Right lobe of liver (tissue), 6 donors: ENCODE measurements at regions not wholly inside any gene's neighbourhood (a gene's known extent, or its start where the extent isn't known, plus 50 kb on each side); places are given as distances from the start of the nearest gene placed in this dataset.

Experiments
- ATAC-seq, 4 donors: fragments of 200-7000 bp; cut with Tn5 transposase; one replicate each; pipeline ENCODE4 v1.9.1; 2020; ENCODE audit warnings: mild to moderate bottlenecking in 4 of 4, moderate library complexity in 4 of 4
- DNase-seq, 3 donors: peaks; one replicate each; pipeline ENCODE4 v3.0.0-alpha.2; 2020
- H3K27ac ChIP-seq, 3 donors: fragments of 200-600 bp; one replicate each; pipeline ENCODE4 v1.8.0; 2022
- H3K27me3 ChIP-seq, 2 donors: fragments of 200-600 bp; one replicate each; pipeline ENCODE4 v1.8.0; 2022
- H3K36me3 ChIP-seq, 4 donors: fragments of 200-600 bp; sonication (generic) in 1 of 4; one replicate each; pipeline versions ENCODE4 v1.5.1 to v1.8.0; 2017 to 2022; ENCODE audit warnings: control low read depth in 1 of 4
- H3K4me1 ChIP-seq, 4 donors: fragments of 200-600 bp; sonication (generic) in 1 of 4; one replicate each; pipeline versions ENCODE4 v1.5.1 to v1.8.0; 2017 to 2022; ENCODE audit warnings: control low read depth in 1 of 4
- H3K4me3 ChIP-seq, 3 donors: fragments of 200-600 bp; one replicate each; pipeline ENCODE4 v1.8.0; 2022
- H3K9me3 ChIP-seq, 4 donors: fragments of 200-600 bp; sonication (generic) in 1 of 4; one replicate each; pipeline versions ENCODE4 v1.5.1 to v1.8.0; 2017 to 2022; ENCODE audit warnings: control low read depth in 1 of 4
- CTCF ChIP-seq, 4 donors: fragments of 200-600 bp in 3 of 4; fragments of 450-650 bp in 1 of 4; IDR thresholded peaks; one replicate each; pipeline versions ENCODE4 v1.5.1 to v1.8.0; 2016 to 2022; ENCODE audit warnings: antibody characterized with exemption in 4 of 4, mild to moderate bottlenecking in 2 of 4
- POLR2A ChIP-seq: fragments of 450-650 bp; IDR thresholded peaks from one replicate; pipeline ENCODE4 v1.6.1; 2017; ENCODE audit warnings: antibody characterized with exemption, mild to moderate bottlenecking
- WGBS: methylation state at CpG from one replicate; pipeline ENCODE4 v1.1.6; 2018; ENCODE audit warnings: low coverage, low lambda C conversion rate; ENCODE audit not compliant: insufficient coverage; ENCODE audit errors: missing lambda C conversion rate; 5-methylcytosine and 5-hydroxymethylcytosine counted together
- intact Hi-C, 2 donors: fragments of 100-400 bp; cut with DNase I; formaldehyde crosslinking; loops; one replicate each; pipeline versions ENCODE4 v1.11.2 to v1.14.1; 2022
- donor health status: DM: no; HTN: yes; CAD: no.
- donor health status: DM: no; HTN: no; CAD: no.
- donor health status: DM: no; HTN: no; CAD: no.
- donor health status: DM: no; HTN: yes; CAD: no.
- donor health status: DM: no; HTN: yes; CAD: no.

GRCh38 chr4:135605076-135605475, 1403.5 kb upstream of the PABPC4L start:
- H3K9me3 ChIP-seq = peaks cover 0 to 5% (median 0%) of the 10 kb centered on the region in 4 donors

GRCh38 chr4:135604531-135604930, 1402.9 kb upstream of the PABPC4L start:
- WGBS = 35% methylated on average over 1 of the region's 1 CpG
- peaks cover 0 to 5% (median 0%) of the 10 kb centered on the region in 4 donors for H3K9me3 ChIP-seq
- H3K27ac ChIP-seq = no peak overlapping the region
- H3K4me3 ChIP-seq = no peak overlapping the region
- ATAC-seq (no peak), DNase-seq (no peak)
- no peaks in the 10 kb centered on the region for H3K27me3 ChIP-seq
- H3K4me1 ChIP-seq = no peaks in the 10 kb centered on the region
- intact Hi-C loops = no loop called here
- TF ChIP-seq POLR2A (no peak), CTCF (IDR thresholded peaks at IDR 0.05) (no peak)
- H3K36me3 ChIP-seq = no peaks in the 10 kb centered on the region

More at GRCh38 chr4:135605076-135605475, 1403.5 kb upstream of the PABPC4L start:
- H3K36me3 ChIP-seq = no peaks in the 10 kb centered on the region
- intact Hi-C loops = no loop called here
- H3K4me1 ChIP-seq = no peaks in the 10 kb centered on the region
- H3K4me3 ChIP-seq = no peak overlapping the region
- no peaks in the 10 kb centered on the region for H3K27me3 ChIP-seq
- ATAC-seq (no peak), DNase-seq (no peak)
- no peak overlapping the region for H3K27ac ChIP-seq
- 14% methylated on average over 1 of the region's 1 CpG for WGBS
- no peak for TF ChIP-seq CTCF (IDR thresholded peaks at IDR 0.05)
- no peak for TF ChIP-seq POLR2A

- 0% methylated on average over 1 of the region's 1 CpG for WGBS
- DNase-seq (no peak), ATAC-seq (no peak)
- intact Hi-C loops = no loop called here
- Histone ChIP-seq H3K36me3 (no peaks in the 10 kb centered on the region), H3K4me3 (no peak overlapping the region), H3K9me3 (peaks cover 0 to 5% (median 0%) of the 10 kb centered on the region in 4 donors), H3K27me3 (no peaks in the 10 kb centered on the region), H3K4me1 (no peaks in the 10 kb centered on the region), H3K27ac (no peak overlapping the region)
- no peak for TF ChIP-seq CTCF (IDR thresholded peaks at IDR 0.05)
- no peak for TF ChIP-seq POLR2A
Measured at GRCh38 chr4:135601351-135601750, 1399.8 kb upstream of the PABPC4L start.

GRCh38 chr4:135598151-135598550, 1396.6 kb upstream of the PABPC4L start:
- DNase-seq (no peak), ATAC-seq (no peak)
- TF ChIP-seq POLR2A (no peak), CTCF (IDR thresholded peaks at IDR 0.05) (no peak)
- no peaks in the 10 kb centered on the region for H3K27me3 ChIP-seq
- peaks cover 0 to 3% (median 0%) of the 10 kb centered on the region in 4 donors for H3K9me3 ChIP-seq
- H3K36me3 ChIP-seq = no peaks in the 10 kb centered on the region
- WGBS = 0% methylated on average over 1 of the region's 1 CpG
- H3K4me3 ChIP-seq = no peak overlapping the region
- intact Hi-C loops = no loop called here
- H3K4me1 ChIP-seq = no peaks in the 10 kb centered on the region
- H3K27ac ChIP-seq = no peak overlapping the region

- H3K36me3 ChIP-seq = no peaks in the 10 kb centered on the region
- no peaks in the 10 kb centered on the region for H3K4me1 ChIP-seq
- H3K9me3 ChIP-seq = no peaks in the 10 kb centered on the region
- ATAC-seq (no peak), DNase-seq (no peak)
- intact Hi-C loops = no loop called here
- TF ChIP-seq CTCF (IDR thresholded peaks at IDR 0.05) = no peak
- no peak for TF ChIP-seq POLR2A
- 65% methylated on average over 1 of the region's 1 CpG for WGBS
- H3K27ac ChIP-seq = no peak overlapping the region
- H3K27me3 ChIP-seq = no peaks in the 10 kb centered on the region
- H3K4me3 ChIP-seq = no peak overlapping the region
Measured at GRCh38 chr4:135594521-135594920, 1392.9 kb upstream of the PABPC4L start.
